GM12865 (cell line): ENCODE measurements at regions not wholly inside any gene's neighbourhood (a gene's known extent, or its start where the extent isn't known, plus 50 kb on each side); places are given as distances from the start of the nearest gene placed in this dataset.

Experiments
- DNase-seq: peaks from one replicate; pipeline ENCODE4 v3.0.0; 2010; ENCODE audit warnings: low read depth
- H3K4me3 ChIP-seq: 2 replicates; pipeline ENCODE4 v1.5.1; 2011; ENCODE audit warnings: mild to moderate bottlenecking, low read depth, low read length, control low read depth
- CTCF ChIP-seq: IDR thresholded peaks from 2 replicates; pipeline ENCODE4 v1.5.1; 2011; ENCODE audit warnings: low read length, control low read depth, low read depth, inconsistent platforms; ENCODE audit not compliant: insufficient read depth; ENCODE audit errors: missing control alignments

GRCh38 chr3:174633342-174633741 lies 225.8 kb upstream of the NAALADL2 start:
- TF ChIP-seq CTCF: no peak
- no peak for DNase-seq
- no peak overlapping the region for H3K4me3 ChIP-seq

- no peak for DNase-seq
- H3K4me3 ChIP-seq: no peak overlapping the region
- no peak for TF ChIP-seq CTCF
Observed at GRCh38 chr3:174636451-174636850, 222.7 kb upstream of the NAALADL2 start.

DNA sequence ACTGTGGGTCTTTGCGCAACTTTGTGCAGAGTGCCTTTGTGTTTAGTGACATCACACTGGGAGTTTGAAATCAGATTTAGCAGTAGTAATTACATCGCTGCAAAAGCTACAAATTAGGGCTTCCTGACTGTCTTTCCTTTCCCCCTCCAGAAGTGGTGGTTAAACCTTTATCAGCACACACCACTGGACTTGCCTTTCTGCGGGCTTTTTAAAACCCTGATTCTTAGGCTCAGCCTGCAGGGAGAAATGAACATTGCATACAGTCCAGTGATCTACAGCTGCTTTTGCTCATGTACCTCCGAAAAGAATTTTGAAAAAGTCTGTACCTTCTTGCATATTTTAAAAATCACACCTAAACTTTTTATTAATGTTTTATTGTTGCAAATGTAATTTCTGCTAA lies 219.7 kb upstream of the NAALADL2 start:
- TF ChIP-seq CTCF: no peak
- no peak for DNase-seq
- H3K4me3 ChIP-seq: no peak overlapping the region

DNA sequence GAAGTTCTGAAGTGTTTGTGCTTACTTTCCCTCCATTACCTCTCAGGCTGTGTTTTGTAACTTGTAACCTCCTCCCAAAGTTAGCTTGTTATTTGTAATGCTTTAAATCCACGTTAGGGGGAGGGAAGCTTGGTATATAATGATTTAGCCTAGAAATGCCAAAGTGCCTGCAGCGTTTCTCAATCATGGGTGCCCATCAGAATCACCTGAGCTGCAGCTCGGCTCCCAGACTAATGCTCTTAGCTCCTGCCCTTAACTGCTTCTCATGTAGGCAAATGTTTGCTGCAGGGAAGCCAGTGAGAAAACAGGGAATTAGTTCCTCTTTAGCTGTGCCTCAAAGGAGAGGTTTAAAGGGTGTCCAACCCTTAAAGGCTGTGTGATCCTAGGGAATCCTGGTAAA lies 219.2 kb upstream of the NAALADL2 start:
- TF ChIP-seq CTCF: no peak
- DNase-seq: no peak
- no peak overlapping the region for H3K4me3 ChIP-seq

DNA sequence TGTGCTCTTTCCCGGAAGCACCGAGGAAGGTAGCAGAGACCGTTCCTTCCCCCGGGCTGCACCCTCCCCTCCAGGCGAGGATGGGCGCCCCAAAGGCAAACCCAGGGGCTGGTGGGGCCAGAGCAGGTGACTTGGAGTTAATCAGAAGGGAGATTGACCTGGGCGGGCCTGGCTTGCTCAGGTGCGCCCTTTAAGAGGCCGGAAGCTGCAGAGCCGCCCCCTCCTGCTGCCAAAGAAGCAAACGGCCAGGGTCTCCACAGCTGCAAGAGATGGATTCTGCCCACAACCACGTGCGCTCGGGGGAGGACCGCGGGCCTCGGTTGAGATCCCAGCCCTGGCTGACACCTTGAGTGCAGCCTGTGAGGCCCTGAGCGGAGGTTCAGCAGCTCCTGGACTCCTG lies 218.2 kb upstream of the NAALADL2 start:
- DNase-seq: no peak
- no peak overlapping the region for H3K4me3 ChIP-seq
- TF ChIP-seq CTCF: no peak

DNA sequence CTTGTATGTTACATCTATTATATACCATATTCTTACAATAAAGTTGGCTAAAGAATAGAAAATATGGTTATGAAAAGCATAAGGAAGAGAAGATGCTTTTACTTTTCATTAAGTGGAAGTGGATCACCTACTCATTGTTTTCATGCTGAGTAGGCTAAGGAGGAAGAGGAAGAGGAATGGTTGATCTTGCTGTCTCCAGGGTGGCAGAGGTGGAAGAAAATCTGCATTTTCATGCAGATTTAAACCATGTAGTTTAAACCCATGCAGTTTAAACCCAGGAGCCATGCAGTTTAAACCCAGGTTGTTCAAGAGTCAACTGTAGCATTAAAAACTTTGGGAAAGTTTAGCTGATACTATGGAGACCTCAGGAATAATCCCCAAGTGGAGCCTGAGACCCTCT lies 214.8 kb upstream of the NAALADL2 start:
- DNase-seq: no peak
- H3K4me3 ChIP-seq: no peak overlapping the region
- TF ChIP-seq CTCF: no peak

DNA sequence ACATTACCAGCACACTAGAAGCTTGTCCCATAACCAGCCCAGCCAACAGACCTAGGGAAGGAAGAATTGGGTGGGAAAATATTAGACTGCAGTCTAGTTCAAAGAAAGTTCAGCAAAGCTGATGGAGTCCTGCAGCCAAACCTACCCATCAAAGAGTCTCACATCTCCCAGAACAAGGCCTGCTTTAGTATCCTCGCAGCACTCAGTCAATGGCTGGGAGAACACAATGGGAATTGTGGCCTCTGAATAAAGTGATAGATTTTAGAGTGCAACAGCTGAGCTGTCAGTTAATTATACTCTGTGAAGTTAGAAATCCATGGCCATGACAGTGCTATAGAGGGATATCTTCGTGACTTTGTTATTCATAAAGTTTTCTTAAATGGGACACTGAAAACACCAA lies 207.2 kb upstream of the NAALADL2 start:
- no peak overlapping the region for H3K4me3 ChIP-seq
- no peak for DNase-seq
- no peak for TF ChIP-seq CTCF
